ENCODE measurements at regions not wholly inside any gene's neighbourhood (a gene's known extent, or its start where the extent isn't known, plus 50 kb on each side); places are given as distances from the start of the nearest gene placed in this dataset.
A peak's percentile ranks its signal among the peaks of the same experiment; 100 is the strongest.
"Not testable (repeated sequence)": the region's sequence is repeated elsewhere in the genome, so short reads cannot be mapped to it uniquely, and the experiment has no call there.

DNA sequence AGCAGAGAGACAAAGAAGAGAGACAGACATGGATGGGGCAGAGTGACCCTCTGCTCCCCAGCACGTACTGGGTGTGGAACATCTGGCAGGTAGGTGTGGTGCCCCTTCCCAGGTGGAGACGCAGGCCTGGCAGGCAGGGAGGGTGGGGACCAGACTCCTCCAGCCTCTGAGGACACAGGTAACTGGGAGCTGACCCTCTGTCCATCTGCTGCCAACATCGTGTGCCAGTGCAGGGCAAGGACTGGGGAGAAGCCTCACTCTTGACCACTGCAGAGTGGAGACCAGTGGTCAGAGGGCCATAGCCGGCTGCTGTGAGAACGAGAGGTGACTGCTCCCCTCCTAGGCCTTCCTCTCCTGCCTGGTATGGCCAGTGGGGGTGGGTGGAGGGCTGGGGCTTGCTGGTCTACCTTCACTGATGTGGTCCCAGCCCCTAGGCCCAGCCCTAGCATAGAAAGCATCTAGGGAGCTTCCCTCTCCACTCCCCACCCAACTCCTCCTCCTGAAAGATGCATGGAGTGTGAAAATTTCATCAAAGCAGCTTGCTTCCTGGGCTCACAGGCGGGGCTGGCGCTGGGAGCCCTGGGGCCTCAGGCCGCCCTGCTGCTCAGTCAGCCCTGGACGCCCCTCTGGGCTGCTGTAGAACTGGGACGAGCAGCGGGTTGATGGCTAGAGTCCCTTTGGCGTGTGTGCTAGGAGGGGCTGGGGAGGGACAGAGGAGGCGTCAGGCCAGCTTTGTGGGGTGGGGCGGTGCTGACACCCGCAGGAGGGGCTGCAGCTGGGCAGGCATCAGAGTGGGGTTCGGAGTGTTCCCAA is 90.3 kb downstream of the PLXNA1 start:
- no peak for DNase-seq

DNA sequence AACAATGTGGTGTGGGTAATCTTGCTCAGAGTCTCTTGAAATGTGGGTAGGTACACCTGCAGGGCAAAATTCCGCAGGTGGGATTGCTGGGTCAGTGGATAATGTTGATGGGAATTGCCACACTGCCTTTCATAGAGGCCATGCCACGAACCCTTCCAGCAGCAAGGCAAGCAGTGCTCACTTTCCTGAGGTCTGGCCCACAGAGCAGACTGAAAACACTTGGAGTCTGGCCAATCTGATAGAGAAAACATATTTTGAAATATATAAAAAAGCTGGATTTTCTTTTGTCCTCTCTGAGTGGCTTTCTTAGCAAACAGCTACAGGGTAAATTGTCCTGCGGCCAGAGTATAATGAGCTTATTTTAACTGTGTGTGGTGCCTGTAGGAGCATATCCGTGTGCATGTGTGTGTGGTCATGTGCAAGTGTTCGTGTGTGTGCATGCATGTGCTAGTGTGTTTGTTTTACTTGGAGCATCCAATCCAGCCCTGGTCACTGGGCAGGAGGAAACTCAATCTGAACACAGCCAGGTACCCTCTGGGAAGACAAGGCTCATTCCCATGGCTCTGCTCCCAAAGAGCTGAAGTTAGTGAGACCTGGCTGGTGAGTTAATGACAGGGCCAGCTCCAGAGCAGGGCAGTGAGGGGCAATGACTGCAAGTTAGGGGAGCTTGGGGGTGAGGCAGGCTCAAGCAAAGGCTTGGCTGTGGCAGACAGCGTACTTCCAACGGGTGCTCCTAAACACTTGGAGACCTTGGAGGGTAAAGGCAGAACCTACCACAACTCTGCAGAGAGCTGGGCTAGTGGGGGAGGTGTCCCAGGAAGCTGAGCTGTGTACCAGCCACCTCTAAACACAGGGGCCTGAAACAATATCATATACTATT is 91.3 kb downstream of the PLXNA1 start:
- DNase-seq: no peak

DNA sequence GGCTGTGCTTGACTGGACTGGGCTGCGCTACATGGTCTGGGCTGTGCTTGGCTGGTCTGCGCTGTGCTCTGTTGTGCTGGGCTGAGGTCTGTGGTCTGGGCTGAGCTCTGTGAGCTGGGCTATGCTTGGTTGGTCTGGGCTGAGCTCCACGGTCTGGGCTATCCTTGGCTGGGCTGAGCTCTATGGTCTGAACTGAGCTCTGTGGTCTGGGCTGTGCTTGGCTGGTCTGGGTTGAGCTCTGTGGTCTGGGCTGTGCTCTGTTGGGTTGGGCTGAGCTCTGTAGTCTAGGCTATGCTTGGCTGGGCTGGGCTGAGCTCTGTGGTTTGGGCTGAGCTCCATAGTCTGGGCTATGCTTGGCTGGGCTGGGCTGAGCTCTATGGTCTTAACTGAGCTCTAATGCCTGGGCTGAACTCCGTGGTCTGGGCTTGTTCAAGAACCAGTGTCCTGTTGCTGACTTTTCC is 92.0 kb downstream of the PLXNA1 start:
- DNase-seq: no peak

DNA sequence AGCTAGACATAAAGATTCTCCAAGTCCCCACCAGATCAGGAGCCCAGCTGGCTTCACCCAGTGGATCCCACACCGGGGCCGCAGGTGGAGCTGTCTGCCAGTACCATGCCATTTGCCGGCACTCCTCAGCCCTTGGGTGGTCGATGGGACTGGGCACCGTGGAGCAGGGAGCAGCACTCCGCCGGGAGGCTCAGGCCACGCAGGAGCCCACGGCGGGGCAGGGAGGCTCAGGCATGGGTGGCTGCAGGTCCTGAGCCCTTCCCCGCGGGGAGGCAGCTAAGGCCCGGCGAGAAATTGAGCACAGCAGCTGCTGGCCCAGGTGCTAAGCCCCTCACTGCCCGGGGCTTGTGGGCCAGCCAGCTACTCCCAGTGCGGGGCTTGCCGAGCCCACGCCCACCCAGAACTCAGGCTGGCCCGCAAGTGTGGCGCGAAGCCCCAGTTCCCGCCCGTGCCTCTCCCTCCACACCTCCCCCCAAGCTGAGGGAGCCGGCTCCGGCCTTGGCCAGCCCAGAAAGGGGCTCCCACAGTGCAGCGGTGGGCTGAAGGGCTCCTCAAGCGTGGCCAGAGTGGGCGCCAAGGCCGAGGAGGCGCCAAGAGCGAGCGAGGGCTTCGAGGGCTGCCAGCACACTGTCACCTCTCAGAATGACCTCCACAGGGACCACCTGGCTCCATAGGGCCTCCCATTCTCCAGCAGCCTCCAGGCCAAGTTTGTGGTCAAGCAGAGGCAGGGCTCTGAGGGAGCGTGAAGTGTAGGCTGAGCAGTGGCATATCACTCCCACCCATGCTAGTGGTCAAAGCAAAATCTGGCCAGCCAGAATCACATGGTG is 93.5 kb downstream of the PLXNA1 start:
- not testable (repeated sequence) for DNase-seq

DNA sequence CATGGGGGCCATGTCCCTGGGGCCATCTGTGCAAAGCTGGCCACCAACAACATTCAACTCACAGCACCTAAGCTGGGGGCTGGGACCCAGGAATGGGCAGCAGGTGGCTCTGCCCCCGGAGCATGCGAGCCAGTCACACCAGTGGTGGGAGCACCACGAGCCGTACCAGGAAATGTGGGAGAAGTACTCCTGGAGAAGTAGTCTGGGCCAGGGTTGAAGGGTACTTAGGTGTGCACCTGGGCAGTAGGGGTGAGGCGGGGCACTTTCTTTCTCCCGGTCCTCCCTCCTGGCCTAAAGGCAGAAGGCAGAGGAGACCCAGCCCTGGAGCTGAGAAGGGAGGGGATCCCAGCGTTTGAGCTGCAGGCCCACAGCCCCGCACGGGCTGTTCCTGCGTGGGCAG is 94.2 kb downstream of the PLXNA1 start:
- DNase-seq: no peak

GRCh38 chr3:127077505-127078064 is 94.7 kb downstream of the PLXNA1 start:
- DNase-seq: peak; percentile 73

- DNase-seq: no peak
These were observed 95.7 kb downstream of the PLXNA1 start for GRCh38 chr3:127078626-127079025.

DNA sequence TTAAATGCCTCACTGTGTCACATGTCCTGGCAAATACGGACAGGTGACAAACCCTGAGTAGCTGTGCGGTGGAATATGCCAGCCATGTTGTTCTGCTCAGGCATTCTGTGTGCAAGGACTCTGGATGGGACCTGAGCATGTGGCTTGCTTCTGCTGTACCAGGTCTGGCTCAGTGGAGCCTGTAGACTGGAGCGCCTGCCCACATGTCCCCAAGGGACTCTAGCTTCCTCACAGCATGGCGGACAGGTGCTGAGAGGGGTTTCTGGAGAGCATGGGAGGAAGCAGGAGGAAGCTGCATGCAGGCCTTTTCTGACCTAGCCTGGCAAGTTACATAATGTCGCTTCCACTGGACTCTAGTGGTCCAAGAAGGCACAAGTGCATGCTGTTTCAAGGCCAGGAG is 96.3 kb downstream of the PLXNA1 start:
- no peak for DNase-seq

DNA sequence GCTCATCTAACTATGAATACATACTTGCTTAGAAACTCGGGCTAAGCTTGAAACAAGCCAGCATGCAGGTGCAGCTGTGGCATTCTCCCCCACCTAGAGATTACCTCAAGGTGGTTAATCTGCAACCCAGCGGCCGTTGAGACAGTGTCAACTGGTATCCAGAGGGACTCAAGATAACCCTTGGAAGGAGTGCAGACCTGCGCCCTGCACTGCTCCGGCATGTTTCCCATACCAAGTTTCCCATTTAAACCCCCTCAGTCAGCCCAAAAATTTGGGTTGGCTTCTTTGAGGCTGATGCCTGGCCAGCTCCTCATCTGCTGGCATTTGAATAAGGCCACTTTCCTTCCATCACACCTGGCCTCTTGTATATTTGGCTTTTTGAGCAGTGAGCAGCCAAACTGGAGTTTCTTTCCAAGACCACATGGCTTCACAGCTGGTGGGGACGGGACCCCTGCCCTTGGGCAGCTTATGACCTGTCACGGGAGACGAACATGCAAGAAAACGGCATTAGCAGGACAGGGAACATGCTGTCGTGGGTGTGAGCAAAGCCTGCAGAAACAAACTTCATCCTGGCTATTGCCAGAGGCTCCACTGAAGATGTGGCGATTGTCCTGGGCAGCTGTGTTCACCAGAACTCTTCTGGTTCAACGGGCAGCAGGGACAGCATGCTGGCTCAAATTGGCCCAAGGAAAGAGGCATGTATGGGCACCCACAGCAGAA is 98.2 kb downstream of the PLXNA1 start:
- no peak for DNase-seq

DNA sequence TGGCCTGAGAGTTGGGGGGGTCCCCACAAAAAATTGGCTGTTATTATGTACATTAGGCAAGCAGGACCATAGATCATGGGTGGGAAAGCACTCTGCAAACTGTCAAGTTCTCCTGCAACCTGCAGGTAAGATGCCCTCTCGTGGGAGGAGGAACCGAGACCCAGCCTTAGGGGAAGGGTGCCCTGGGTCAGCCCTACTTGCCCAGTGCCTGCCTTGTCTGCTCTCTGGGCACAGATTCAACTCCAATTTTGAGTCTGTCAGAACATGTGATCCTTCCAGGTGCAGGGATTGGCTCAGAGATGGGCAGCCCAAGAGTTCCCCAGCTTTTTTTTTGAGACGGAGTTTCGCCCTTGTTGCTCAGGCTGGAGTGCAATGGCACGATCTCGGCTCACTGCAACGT is 99.2 kb downstream of the PLXNA1 start:
- no peak for DNase-seq

DNA sequence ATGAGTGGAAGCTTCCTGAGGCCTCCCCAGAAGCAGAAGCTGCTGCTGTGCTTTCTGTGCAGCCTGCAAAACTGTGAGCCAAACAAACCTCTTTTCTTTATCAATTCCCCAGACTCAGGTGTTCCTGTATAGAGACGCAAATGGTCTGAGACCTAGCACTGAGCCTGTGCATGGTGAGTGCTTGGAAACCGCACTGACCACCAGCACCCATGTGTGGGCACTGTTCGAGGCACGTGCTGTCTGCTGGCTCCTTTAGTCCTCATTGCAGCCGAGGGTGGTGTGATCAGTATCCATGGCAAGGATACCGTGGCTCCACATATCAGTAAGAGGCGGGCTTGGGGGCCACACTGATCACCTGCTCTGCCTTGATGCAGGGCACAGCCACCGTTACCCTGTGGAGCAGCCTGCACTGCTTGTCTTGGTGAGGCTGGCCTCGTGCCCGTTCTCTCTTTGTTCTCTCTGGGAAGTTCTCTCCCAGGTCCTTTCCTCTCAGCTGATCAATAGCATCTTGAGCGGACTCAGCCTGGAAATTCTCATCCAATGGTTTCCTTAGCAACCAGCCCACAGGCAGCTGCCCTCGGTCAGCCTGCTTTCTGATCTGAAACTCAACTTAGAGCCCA is 101.0 kb downstream of the PLXNA1 start:
- DNase-seq: no peak

GRCh38 chr3:127084401-127084990 is 101.6 kb downstream of the PLXNA1 start:
- no peak for DNase-seq

DNA sequence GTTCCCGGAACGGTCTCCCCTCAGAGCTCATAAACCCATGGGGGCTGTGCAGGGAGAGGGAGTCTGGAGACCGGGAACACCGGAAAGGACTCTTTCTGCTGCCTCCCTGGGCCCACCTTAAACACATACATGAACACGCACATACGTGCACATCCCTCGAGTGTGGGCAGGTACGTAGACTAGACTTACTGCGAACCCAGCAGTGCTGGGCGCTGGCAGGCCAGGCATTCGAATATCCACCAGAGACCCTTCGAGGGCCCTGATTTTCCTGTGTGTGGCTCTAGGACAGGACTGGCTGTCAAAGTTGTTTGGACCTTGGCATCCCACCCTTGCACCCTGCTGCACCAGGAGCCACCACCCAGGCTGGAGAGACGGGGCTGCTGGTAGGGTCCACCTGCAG is 102.7 kb downstream of the PLXNA1 start:
- no peak for DNase-seq

DNA sequence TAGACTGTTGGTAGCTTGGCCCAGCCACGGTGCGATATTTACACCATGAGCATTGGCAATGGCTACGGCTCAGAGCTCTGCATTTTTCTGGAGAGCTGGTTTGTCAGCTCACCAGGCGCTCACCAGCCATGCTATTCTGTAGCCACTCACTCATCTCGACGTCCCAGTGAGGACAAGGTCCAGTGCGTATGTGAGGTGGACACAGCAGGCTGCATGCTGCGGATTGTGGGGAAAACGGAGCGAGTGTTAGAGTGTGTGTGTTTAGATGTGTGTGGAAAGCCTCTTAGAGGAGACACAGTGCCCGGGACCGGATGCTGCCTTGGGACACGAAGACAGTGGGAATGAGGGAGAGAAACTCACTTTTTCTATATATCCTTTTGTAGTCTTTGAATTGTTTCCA is 103.7 kb downstream of the PLXNA1 start:
- DNase-seq: not testable (repeated sequence)

DNA sequence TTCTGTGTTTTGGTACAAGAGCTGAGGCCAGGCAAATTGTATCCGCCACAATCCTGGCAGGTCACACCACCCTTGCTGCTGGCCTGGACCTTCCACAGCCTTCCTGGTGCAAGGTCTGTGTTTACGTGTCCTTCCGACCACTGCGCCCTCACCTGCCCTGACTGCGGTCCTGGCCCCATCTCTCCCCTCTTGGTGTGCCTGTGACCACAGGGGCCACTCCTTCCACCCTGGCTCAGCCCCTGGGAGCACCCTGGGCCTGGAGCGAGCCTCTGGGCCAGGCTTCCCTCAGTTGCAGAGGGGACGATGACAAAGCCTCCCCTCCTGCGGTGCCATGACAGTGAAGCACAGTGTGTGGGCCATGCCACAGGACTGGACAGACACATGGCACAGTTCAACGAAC is 104.5 kb downstream of the PLXNA1 start:
- no peak for DNase-seq

DNA sequence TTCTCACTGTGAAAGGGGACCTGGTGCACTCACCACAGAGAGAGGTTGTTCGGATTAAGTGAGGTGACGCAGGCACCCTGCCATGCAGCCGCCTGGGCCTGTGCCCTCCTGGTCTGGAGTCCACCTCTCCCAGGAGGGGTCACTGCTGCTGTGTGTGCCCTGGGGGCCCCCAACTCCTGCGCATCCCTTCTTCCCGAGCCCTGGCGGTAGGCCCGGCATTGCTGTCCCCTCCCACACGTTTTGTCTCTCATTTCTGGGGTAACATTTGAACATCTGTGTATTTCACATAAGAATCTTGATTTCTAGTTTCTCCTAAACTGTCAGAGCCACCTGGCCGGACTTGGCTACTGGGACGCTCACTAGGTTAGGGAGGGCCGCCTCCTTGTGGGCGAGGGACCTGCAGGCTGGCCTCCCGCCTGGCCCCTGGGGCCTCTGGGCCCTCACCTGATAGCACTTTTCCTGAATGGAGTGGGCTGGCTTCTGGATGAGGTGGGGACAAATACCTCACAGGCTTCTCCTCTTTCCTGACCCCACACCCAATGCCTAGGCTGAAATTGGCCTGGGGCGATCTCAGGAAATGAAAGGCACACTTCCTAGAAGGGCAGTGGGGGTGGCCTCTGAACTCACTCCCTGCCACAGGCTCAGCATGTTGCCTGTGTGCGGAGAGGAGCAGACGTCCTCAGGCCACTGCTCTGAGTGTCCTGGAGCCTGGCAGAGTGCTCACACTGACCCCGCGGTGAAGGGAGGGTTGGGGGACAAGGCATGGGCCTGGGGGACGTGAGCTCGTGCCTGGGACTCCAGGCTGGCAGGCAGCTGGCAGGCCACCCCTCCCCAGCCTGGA is 104.2 kb upstream of the PRR23E start:
- DNase-seq: no peak

DNA sequence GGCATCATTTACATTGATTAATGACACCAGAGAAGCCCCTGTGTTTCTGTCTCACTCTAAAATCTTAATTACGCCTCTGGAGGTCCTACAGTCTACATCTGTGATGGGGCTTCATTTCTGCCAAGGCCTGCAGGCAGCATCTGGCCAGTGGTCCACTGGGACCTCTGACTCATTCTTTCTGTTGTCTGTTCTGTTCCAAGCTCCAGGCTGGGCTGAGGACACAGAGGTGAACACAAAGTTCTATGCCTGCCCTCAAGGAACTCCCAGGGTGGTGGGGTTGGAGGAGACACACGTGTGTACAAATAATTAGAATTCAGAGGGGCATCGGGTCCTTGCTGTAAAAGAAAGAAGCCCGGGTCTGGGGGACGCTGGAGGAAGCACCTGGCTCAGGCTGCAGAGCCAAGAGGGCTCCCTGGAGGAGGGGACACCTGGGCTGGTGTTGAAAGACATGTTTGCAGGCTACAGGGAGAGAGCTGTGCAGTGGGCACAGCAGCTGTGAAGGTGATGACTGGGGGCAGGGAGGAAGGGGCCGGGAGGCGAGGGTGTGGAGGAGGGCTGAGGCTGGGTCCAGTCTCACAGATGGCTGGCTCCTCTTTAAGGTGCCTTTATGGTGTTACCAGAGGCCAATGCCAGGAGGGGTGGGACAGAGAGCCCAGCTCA is 103.3 kb upstream of the PRR23E start:
- DNase-seq: no peak

DNA sequence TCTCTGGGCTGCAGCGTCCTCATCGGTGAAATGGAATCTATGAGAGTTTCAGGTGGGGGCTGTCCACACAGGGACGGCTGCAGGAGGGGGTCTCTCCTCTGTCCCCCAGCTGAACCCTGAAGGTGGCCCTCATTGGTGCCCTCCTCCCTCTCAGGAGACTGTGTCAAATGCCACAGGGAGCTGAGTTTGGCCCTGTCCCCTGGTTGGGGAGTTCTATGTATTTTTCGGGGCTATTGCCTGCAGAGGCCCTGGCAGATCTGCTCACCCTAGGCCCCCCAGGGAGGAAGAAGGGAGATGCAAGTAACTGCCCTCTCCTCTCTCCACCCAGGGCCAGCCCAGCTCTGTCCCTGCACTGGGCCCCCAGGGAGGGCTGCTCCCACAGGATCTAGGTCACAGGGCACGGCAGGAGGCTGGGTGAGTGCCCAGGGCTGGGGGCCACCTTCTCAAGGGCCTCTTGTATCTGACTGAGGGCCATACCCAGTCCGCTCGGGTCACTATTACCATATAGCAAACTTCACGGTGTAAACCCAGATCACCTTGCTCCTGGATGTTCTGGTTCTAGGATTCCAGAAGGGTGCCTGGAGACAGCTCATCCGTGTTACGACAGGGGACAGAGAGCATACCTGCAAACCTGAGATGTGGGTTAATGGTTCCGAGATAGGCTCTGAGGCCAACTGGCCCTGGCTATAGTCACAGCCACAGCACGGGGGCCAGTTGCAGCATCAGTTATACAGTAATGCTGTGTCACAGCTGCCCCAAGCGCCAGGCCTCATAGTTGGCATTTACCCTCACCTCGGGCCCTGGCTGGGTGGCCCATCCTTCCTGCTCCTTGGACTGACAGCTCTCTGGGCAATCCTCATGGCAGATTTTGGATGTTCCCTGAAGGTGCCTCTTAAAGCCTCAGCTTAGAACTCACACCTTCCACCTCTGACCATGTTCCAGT is 102.4 kb upstream of the PRR23E start:
- no peak for DNase-seq

DNA sequence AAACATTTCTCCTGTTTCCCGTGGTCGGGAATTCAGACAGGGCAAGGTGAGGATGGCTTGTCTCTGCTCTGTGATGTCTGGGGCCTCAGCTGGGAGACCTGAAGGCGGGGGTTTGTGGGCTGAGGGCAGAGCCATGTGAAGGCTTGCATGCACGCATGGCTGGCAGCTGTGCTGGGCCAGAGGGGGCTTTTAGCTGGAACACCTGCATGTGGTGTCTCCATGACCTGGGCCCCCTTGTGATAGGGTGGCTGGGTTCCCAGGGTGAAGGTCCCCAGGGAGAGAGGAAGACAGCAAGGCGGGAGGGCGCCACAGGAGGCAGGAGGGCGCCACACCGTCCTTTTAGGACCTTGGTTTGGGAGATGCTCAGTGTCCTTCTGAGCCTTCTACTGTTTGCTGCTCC is 101.6 kb upstream of the PRR23E start:
- DNase-seq: no peak
